GM12878 (cell line): ENCODE measurements at regions not wholly inside any gene's neighbourhood (a gene's known extent, or its start where the extent isn't known, plus 50 kb on each side); places are given as distances from the start of the nearest gene placed in this dataset.
"Not testable (repeated sequence)": the region's sequence is repeated elsewhere in the genome, so short reads cannot be mapped to it uniquely, and the experiment has no call there.

Experiments used
- BMI1 ChIP-seq: fragments of 450-650 bp; IDR thresholded peaks from 2 replicates; pipeline ENCODE4 v1.6.1; 2016; ENCODE audit warnings: mild to moderate bottlenecking, moderate library complexity, borderline replicate concordance
- RFX5 ChIP-seq: IDR thresholded peaks from 2 replicates; pipeline ENCODE4 v1.6.1; 2011; ENCODE audit warnings: low read depth, low read length, improper control_type of control experiment
- TF ChIP-seq, protein P1 (sequence below): IDR thresholded peaks from 2 replicates; pipeline ENCODE4 v1.6.1; 2011; ENCODE audit warnings: low read depth, low read length, improper control_type of control experiment, borderline replicate concordance
- TF ChIP-seq, protein P2 (sequence below), 3 experiments: IDR thresholded peaks in 2 of 3; conservative IDR thresholded peaks in 1 of 3; 2 replicates each; pipeline ENCODE4 v1.5.1; 2011; ENCODE audit warnings: low read depth in 3 of 3, low read length in 3 of 3, mild to moderate bottlenecking in 3 of 3, control low read depth in 2 of 3, moderate library complexity in 2 of 3, inconsistent platforms in 1 of 3, mixed read lengths in 1 of 3; ENCODE audit not compliant: control insufficient read depth in 2 of 3, insufficient read depth in 1 of 3; ENCODE audit errors: extremely low read depth in 1 of 3

DNA sequence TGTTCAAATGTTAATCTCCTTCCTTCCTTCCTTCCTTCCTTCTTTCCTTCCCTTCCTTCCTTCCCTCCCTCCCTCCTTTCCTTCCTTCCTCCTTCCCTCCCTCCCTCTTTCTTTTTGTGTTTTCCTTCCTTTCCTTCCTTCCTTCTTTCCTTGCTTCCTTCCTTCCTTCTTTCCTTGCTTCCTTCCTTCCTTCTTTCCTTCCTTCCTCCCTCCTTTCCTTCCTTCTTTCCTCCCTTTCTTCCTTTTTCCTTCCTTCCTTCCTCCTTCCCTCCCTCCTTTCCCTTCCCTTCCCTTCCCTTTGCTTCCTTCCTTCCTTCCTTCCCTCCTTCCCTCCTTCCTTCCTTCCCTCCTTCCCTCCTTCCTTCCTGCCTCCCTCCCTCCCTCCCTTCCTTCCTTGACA is 136.3 kb downstream of the SLC25A46 start:
- not testable (repeated sequence) for TF ChIP-seq RFX5, BMI1
- TF ChIP-seq, protein P1, sequence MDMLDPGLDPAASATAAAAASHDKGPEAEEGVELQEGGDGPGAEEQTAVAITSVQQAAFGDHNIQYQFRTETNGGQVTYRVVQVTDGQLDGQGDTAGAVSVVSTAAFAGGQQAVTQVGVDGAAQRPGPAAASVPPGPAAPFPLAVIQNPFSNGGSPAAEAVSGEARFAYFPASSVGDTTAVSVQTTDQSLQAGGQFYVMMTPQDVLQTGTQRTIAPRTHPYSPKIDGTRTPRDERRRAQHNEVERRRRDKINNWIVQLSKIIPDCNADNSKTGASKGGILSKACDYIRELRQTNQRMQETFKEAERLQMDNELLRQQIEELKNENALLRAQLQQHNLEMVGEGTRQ: not testable (repeated sequence)
- TF ChIP-seq, protein P2, sequence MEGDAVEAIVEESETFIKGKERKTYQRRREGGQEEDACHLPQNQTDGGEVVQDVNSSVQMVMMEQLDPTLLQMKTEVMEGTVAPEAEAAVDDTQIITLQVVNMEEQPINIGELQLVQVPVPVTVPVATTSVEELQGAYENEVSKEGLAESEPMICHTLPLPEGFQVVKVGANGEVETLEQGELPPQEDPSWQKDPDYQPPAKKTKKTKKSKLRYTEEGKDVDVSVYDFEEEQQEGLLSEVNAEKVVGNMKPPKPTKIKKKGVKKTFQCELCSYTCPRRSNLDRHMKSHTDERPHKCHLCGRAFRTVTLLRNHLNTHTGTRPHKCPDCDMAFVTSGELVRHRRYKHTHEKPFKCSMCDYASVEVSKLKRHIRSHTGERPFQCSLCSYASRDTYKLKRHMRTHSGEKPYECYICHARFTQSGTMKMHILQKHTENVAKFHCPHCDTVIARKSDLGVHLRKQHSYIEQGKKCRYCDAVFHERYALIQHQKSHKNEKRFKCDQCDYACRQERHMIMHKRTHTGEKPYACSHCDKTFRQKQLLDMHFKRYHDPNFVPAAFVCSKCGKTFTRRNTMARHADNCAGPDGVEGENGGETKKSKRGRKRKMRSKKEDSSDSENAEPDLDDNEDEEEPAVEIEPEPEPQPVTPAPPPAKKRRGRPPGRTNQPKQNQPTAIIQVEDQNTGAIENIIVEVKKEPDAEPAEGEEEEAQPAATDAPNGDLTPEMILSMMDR (IDR thresholded peaks at IDR 0.05 in 2 of 3, conservative IDR thresholded peaks at IDR 0.05 in 1 of 3; ENCODE audit: control insufficient read depth in 2 of 3, extremely low read depth in 1 of 3, insufficient read depth in 1 of 3, low read depth in 3 of 3, low read length in 3 of 3): not testable (repeated sequence)
